Vagina (tissue), 2 donors: ENCODE measurements at regions not wholly inside any gene's neighbourhood (a gene's known extent, or its start where the extent isn't known, plus 50 kb on each side); places are given as distances from the start of the nearest gene placed in this dataset.

Experiments
- DNase-seq, 2 donors: peaks; one replicate each; pipeline ENCODE4 v3.0.0-alpha.2; 2017; ENCODE audit errors: extremely low spot score in 2 of 2
- H3K27ac ChIP-seq: fragments of 200-600 bp; sonication (generic); one replicate; pipeline ENCODE4 v1.5.1; 2019
- H3K27me3 ChIP-seq: fragments of 200-600 bp; sonication (generic); one replicate; pipeline ENCODE4 v1.5.1; 2019
- H3K36me3 ChIP-seq, 2 donors: fragments of 200-600 bp; sonication (generic); one replicate each; pipeline ENCODE4 v1.5.1; 2017 to 2019
- H3K4me1 ChIP-seq: fragments of 200-600 bp; sonication (generic); one replicate; pipeline ENCODE4 v1.5.1; 2019
- H3K4me3 ChIP-seq, 2 donors: fragments of 200-600 bp; sonication (generic); 1 replicate in 1 of 2; 2 replicates in 1 of 2; pipeline ENCODE4 v1.5.1; 2016 to 2019
- H3K9me3 ChIP-seq: fragments of 200-600 bp; sonication (generic); one replicate; pipeline ENCODE4 v1.5.1; 2019
- POLR2A ChIP-seq, 2 donors: fragments of 450-650 bp; IDR thresholded peaks; one replicate each; pipeline ENCODE4 v1.6.1; 2017; ENCODE audit warnings: antibody characterized with exemption in 2 of 2, mild to moderate bottlenecking in 2 of 2, moderate library complexity in 2 of 2
- POLR2AphosphoS5 ChIP-seq, 2 donors: sonication (generic); formaldehyde crosslinking; IDR thresholded peaks; one replicate each; pipeline ENCODE4 v1.9.0; 2017; ENCODE audit warnings: antibody characterized with exemption in 2 of 2, mild to moderate bottlenecking in 2 of 2, low read depth in 1 of 2; ENCODE audit not compliant: insufficient read depth in 1 of 2
- intact Hi-C: fragments of 100-400 bp; cut with DNase I; formaldehyde crosslinking; loops from one replicate; pipeline ENCODE4 v1.15.1; 2023
- TF ChIP-seq, protein P1 (sequence below), 3 experiments: fragments of 450-650 bp in 2 of 3; fragments of 200-600 bp in 1 of 3; sonication (generic) in 1 of 3; IDR thresholded peaks; one replicate each; pipeline ENCODE4 v1.5.1; 2017 to 2019; ENCODE audit warnings: antibody characterized with exemption in 3 of 3, mild to moderate bottlenecking in 2 of 3, moderate library complexity in 2 of 3

DNA sequence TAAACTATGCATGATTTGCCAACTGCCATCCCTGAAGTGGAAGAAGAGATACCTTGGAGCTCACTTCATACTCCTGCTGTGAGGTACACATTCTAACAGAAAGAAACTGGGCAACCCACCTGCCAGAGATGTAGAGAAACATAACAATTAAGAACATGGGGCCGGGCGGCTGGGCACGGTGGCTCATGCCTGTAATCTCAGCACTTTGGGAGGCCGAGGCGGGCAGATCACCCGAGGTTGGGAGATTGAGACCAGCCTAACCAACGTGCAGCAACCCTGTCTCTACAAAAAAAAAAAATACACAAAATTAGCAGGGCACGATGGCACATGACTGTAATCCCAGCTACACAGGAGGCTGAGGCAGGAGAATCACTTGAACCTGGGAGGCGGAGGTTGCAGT is 402.6 kb upstream of the ANKRD30A start:
- DNase-seq = no peak
- H3K27ac ChIP-seq = no peak overlapping the region
- H3K9me3 ChIP-seq = no peaks in the 10 kb centered on the region
- no peak overlapping the region for H3K4me3 ChIP-seq
- TF ChIP-seq, protein P1, sequence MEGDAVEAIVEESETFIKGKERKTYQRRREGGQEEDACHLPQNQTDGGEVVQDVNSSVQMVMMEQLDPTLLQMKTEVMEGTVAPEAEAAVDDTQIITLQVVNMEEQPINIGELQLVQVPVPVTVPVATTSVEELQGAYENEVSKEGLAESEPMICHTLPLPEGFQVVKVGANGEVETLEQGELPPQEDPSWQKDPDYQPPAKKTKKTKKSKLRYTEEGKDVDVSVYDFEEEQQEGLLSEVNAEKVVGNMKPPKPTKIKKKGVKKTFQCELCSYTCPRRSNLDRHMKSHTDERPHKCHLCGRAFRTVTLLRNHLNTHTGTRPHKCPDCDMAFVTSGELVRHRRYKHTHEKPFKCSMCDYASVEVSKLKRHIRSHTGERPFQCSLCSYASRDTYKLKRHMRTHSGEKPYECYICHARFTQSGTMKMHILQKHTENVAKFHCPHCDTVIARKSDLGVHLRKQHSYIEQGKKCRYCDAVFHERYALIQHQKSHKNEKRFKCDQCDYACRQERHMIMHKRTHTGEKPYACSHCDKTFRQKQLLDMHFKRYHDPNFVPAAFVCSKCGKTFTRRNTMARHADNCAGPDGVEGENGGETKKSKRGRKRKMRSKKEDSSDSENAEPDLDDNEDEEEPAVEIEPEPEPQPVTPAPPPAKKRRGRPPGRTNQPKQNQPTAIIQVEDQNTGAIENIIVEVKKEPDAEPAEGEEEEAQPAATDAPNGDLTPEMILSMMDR (IDR thresholded peaks at IDR 0.05) = no peak
- no peak for TF ChIP-seq POLR2A (IDR thresholded peaks at IDR 0.05)
- no peak for TF ChIP-seq POLR2AphosphoS5 (IDR thresholded peaks at IDR 0.05; ENCODE audit: insufficient read depth in 1 of 2, low read depth in 1 of 2)
- H3K27me3 ChIP-seq = no peaks in the 10 kb centered on the region
- H3K4me1 ChIP-seq = peaks cover 13% of the 10 kb centered on the region
- H3K36me3 ChIP-seq = no peaks in the 10 kb centered on the region
- intact Hi-C loops = no loop called here

DNA sequence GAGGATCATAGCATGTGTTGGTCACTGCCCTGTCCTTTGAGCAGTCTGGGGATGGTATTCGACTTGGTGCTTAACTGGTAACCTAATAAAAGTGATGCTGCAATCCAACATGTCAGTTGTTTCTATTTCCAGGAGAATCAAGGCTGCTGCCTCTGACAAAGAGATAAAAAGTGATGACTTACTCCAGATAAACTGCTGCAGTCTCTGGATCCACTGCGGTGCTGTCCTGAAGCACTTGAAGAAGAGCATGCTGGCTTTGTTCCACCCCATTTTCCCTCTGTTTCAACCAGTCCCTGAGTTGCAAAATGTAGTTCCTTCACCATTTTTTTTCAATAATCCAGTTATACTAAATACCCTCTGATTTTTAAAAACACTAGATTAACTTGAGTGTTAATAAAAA is 403.5 kb upstream of the ANKRD30A start:
- peaks cover 13% of the 10 kb centered on the region for H3K4me1 ChIP-seq
- no peak overlapping the region for H3K27ac ChIP-seq
- H3K27me3 ChIP-seq = no peaks in the 10 kb centered on the region
- intact Hi-C loops = no loop called here
- H3K9me3 ChIP-seq = no peaks in the 10 kb centered on the region
- H3K36me3 ChIP-seq = no peaks in the 10 kb centered on the region
- no peak overlapping the region for H3K4me3 ChIP-seq
- TF ChIP-seq POLR2AphosphoS5 (IDR thresholded peaks at IDR 0.05; ENCODE audit: insufficient read depth in 1 of 2, low read depth in 1 of 2) = no peak
- TF ChIP-seq, protein P1 (IDR thresholded peaks at IDR 0.05) = no peak
- no peak for TF ChIP-seq POLR2A (IDR thresholded peaks at IDR 0.05)
- no peak for DNase-seq

DNA sequence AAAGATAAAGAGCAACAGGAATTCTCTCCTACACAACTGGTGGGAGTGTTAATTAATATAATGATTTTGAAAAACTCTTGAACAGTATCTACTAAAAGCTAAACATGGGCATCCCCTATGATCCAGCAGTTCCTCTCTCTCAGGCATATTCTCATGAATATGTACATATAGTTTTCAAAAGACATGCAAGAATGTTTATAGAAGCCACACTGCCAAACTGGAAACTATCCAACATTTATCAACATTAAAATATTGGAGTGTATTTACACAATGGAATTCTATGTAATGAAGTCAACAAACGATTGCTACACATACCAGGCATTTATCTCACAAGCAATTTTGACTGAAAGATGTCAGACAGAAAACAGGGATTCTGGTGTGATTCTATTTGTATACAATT is 404.5 kb upstream of the ANKRD30A start:
- TF ChIP-seq POLR2AphosphoS5 (IDR thresholded peaks at IDR 0.05; ENCODE audit: insufficient read depth in 1 of 2, low read depth in 1 of 2) = no peak
- TF ChIP-seq, protein P1 (IDR thresholded peaks at IDR 0.05) = no peak
- H3K27me3 ChIP-seq = no peaks in the 10 kb centered on the region
- H3K4me1 ChIP-seq = peaks cover 11% of the 10 kb centered on the region
- intact Hi-C loops = no loop called here
- no peak for DNase-seq
- no peak overlapping the region for H3K4me3 ChIP-seq
- no peaks in the 10 kb centered on the region for H3K36me3 ChIP-seq
- H3K27ac ChIP-seq = no peak overlapping the region
- H3K9me3 ChIP-seq = no peaks in the 10 kb centered on the region

DNA sequence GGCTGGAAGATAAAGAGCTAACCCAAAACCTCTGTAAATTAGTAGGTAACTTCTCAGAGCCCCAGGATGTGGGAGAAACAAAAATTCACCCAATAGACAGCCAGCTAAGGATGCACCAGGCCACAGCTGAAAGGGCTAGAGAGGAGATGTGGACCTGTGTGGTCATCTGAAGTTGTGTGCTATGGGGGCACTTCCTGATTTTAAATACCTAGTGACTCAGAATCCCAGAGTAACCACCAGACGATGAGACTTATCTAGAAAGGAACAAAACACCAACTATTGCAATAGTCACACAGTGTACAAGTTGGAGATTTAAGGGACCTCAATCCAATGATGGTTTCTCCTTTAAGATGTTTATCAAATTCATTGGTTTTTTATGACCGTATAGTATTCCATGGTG is 408.3 kb upstream of the ANKRD30A start:
- DNase-seq = no peak
- intact Hi-C loops = no loop called here
- TF ChIP-seq, protein P1 (IDR thresholded peaks at IDR 0.05) = no peak
- TF ChIP-seq POLR2AphosphoS5 (IDR thresholded peaks at IDR 0.05; ENCODE audit: insufficient read depth in 1 of 2, low read depth in 1 of 2) (no peak), POLR2A (IDR thresholded peaks at IDR 0.05) (no peak)
- no peaks in the 10 kb centered on the region for H3K4me1 ChIP-seq
- no peaks in the 10 kb centered on the region for H3K27me3 ChIP-seq
- no peak overlapping the region for H3K4me3 ChIP-seq
- no peaks in the 10 kb centered on the region for H3K36me3 ChIP-seq
- no peak overlapping the region for H3K27ac ChIP-seq
- no peaks in the 10 kb centered on the region for H3K9me3 ChIP-seq

DNA sequence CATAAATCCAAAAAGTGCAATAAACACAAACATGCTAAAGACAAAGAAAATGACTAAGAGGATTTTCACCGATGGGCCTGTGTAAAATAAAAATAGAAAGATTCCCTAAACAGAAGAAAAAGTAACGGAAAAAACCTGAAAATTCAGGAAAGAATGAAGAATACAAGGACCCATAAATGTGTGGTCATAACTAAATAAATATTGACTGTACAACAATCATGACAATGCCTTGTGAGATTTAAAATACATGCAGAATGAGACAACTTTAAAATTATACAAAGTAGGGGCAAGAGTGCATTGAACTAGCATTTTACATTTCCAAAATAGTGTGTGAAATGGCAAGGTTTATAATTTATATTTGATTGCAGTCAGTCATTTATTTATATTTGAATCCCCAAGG is 409.1 kb upstream of the ANKRD30A start:
- intact Hi-C loops = no loop called here
- Histone ChIP-seq H3K4me1 (no peaks in the 10 kb centered on the region), H3K36me3 (no peaks in the 10 kb centered on the region), H3K27me3 (no peaks in the 10 kb centered on the region), H3K4me3 (no peak overlapping the region), H3K9me3 (no peaks in the 10 kb centered on the region), H3K27ac (no peak overlapping the region)
- DNase-seq = no peak
- TF ChIP-seq POLR2A (IDR thresholded peaks at IDR 0.05) (no peak), POLR2AphosphoS5 (IDR thresholded peaks at IDR 0.05; ENCODE audit: insufficient read depth in 1 of 2, low read depth in 1 of 2) (no peak)
- TF ChIP-seq, protein P1 (IDR thresholded peaks at IDR 0.05) = no peak
